Mesendoderm (in vitro differentiated cells): ENCODE measurements at regions not wholly inside any gene's neighbourhood (a gene's known extent, or its start where the extent isn't known, plus 50 kb on each side); places are given as distances from the start of the nearest gene placed in this dataset.

Experiments
- DNase-seq: peaks from one replicate; pipeline ENCODE4 v3.0.0; 2013
- H2AK5ac ChIP-seq: 2 replicates; pipeline ENCODE4 v1.6.1; 2013; ENCODE audit warnings: low read length, inconsistent platforms
- H2BK120ac ChIP-seq: 2 replicates; pipeline ENCODE4 v1.6.1; 2013; ENCODE audit warnings: low read depth, mild to moderate bottlenecking, low read length, moderate library complexity, mixed read lengths
- H2BK15ac ChIP-seq: replicated peaks from 2 replicates; pipeline ENCODE4 v1.6.1; 2013; ENCODE audit warnings: low read depth, mild to moderate bottlenecking, moderate library complexity
- H2BK5ac ChIP-seq: 2 replicates; pipeline ENCODE4 v1.6.1; 2013; ENCODE audit warnings: low read length, inconsistent platforms
- H3K18ac ChIP-seq: 2 replicates; pipeline ENCODE4 v1.6.1; 2013; ENCODE audit warnings: mild to moderate bottlenecking, low read length, mixed read lengths
- H3K23ac ChIP-seq: one replicate; pipeline ENCODE4 v1.6.1; 2013; ENCODE audit warnings: low read length
- H3K27ac ChIP-seq: 2 replicates; pipeline ENCODE4 v1.5.1; 2013; ENCODE audit warnings: low read depth, mild to moderate bottlenecking, inconsistent platforms, low read length, moderate library complexity
- H3K27me3 ChIP-seq: 2 replicates; pipeline ENCODE4 v1.6.1; 2013; ENCODE audit warnings: low read length, control low read depth, mild to moderate bottlenecking, inconsistent platforms; ENCODE audit not compliant: insufficient read depth, poor library complexity
- H3K36me3 ChIP-seq: 2 replicates; pipeline ENCODE4 v1.6.1; 2013; ENCODE audit warnings: low read length, inconsistent platforms; ENCODE audit not compliant: control insufficient read depth, insufficient read depth
- H3K4ac ChIP-seq: one replicate; pipeline ENCODE4 v1.6.1; 2013; ENCODE audit warnings: low read depth, mild to moderate bottlenecking, low read length, moderate library complexity
- H3K4me1 ChIP-seq: 2 replicates; pipeline ENCODE4 v1.6.1; 2013; ENCODE audit warnings: low read depth, low read length, inconsistent platforms; ENCODE audit not compliant: control insufficient read depth
- H3K4me2 ChIP-seq: 2 replicates; pipeline ENCODE4 v1.6.1; 2013; ENCODE audit warnings: low read length
- H3K4me3 ChIP-seq: 2 replicates; pipeline ENCODE4 v1.5.1; 2013; ENCODE audit warnings: mild to moderate bottlenecking, low read length
- H3K56ac ChIP-seq: one replicate; pipeline ENCODE4 v1.6.1; 2013; ENCODE audit warnings: low read length
- H3K79me1 ChIP-seq: 2 replicates; pipeline ENCODE4 v1.6.1; 2013; ENCODE audit warnings: low read length, inconsistent platforms
- H3K79me2 ChIP-seq: 2 replicates; pipeline ENCODE4 v1.6.1; 2013; ENCODE audit warnings: mild to moderate bottlenecking, low read length; ENCODE audit not compliant: control insufficient read depth, insufficient read depth
- H3K9ac ChIP-seq: 2 replicates; pipeline ENCODE4 v1.6.1; 2013; ENCODE audit warnings: low read length, inconsistent platforms
- H4K5ac ChIP-seq: one replicate; pipeline ENCODE4 v1.6.1; 2013; ENCODE audit warnings: low read length
- H4K8ac ChIP-seq: one replicate; pipeline ENCODE4 v1.6.1; 2013; ENCODE audit warnings: low read depth, mild to moderate bottlenecking, control low read depth, low read length, moderate library complexity
- WGBS: extraction: QIAGEN DNeasy Blood & Tissue Kit; methylation state at CpG from one replicate; pipeline ENCODE4 v1.1.7; 2013; ENCODE audit warnings: low lambda C conversion rate, missing lambda C conversion rate; ENCODE audit not compliant: insufficient coverage; ENCODE audit errors: extremely low coverage; 5-methylcytosine and 5-hydroxymethylcytosine counted together

DNA sequence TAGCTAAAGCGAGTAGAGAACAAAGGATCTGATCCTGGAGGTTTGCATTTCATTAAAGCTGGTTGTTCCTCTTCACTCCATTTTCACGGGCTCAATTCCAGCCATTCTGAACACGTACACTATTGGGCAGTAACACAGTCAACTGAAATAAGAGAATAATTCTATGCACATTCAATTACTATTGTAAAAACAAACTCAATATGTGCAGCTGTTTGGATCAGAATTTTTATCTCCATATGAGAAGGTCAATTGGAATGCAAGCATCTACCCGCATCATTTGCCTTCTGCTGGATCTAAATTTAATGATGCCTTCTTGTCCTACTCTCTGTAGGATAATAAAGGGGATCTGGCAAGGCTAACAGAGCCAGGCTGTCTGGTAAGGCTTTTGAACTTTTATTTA lies 562.8 kb upstream of the CCDC179 start:
- H3K9ac ChIP-seq, result no peak overlapping the region
- H2AK5ac ChIP-seq, result no peak overlapping the region
- WGBS, result no CpG with 5 or more reads among the region's 4 CpGs
- H2BK5ac ChIP-seq, result no peak overlapping the region
- no peak overlapping the region for H3K23ac ChIP-seq
- peak overlapping the region; percentile 13 for H4K8ac ChIP-seq
- no peak overlapping the region for H3K18ac ChIP-seq
- no peak for DNase-seq
- no peak overlapping the region for H3K56ac ChIP-seq
- no peaks in the 10 kb centered on the region for H3K79me1 ChIP-seq
- H3K36me3 ChIP-seq, result no peaks in the 10 kb centered on the region
- H3K27ac ChIP-seq, result no peak overlapping the region
- H3K79me2 ChIP-seq, result no peaks in the 10 kb centered on the region
- H2BK120ac ChIP-seq, result no peak overlapping the region
- no peak overlapping the region for H2BK15ac ChIP-seq
- H3K4me1 ChIP-seq, result no peaks in the 10 kb centered on the region
- no peak overlapping the region for H3K4me3 ChIP-seq
- no peak overlapping the region for H3K4ac ChIP-seq
- no peak overlapping the region for H3K4me2 ChIP-seq
- H4K5ac ChIP-seq, result no peak overlapping the region
- H3K27me3 ChIP-seq, result no peaks in the 10 kb centered on the region

DNA sequence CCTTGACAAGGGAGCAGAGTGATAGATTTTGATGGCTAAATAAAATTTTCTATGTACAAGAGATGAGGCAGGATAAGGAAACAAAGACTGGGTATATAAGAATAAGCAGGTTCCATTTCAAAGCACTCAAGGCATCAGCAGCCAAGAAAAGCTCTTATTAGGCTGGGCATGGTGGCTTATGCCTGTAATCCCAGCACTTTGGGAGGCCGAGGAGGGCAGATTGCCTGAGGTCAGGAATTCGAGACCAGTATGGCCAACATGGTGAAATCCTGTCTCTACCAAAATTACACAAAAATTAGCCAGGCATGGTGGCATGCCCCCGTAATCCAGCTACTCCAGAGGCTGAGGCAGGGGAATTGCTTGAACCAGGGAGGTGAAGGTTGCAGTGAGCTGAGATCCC lies 563.4 kb upstream of the CCDC179 start:
- no CpG with 5 or more reads among the region's 3 CpGs for WGBS
- H3K4ac ChIP-seq, result no peak overlapping the region
- no peak overlapping the region for H3K4me3 ChIP-seq
- no peaks in the 10 kb centered on the region for H3K27me3 ChIP-seq
- no peak overlapping the region for H3K56ac ChIP-seq
- H3K79me1 ChIP-seq, result no peaks in the 10 kb centered on the region
- no peak overlapping the region for H3K18ac ChIP-seq
- no peak overlapping the region for H3K4me2 ChIP-seq
- H3K36me3 ChIP-seq, result no peaks in the 10 kb centered on the region
- H2BK15ac ChIP-seq, result no peak overlapping the region
- no peak overlapping the region for H2BK5ac ChIP-seq
- H4K5ac ChIP-seq, result no peak overlapping the region
- no peaks in the 10 kb centered on the region for H3K4me1 ChIP-seq
- no peak overlapping the region for H2AK5ac ChIP-seq
- H3K23ac ChIP-seq, result no peak overlapping the region
- H3K27ac ChIP-seq, result no peak overlapping the region
- H3K79me2 ChIP-seq, result no peaks in the 10 kb centered on the region
- no peak for DNase-seq
- H4K8ac ChIP-seq, result no peak overlapping the region
- no peak overlapping the region for H2BK120ac ChIP-seq
- H3K9ac ChIP-seq, result no peak overlapping the region

GRCh38 chr11:23425381-23425780 lies 565.1 kb upstream of the CCDC179 start:
- Histone ChIP-seq H3K4me2 (no peak overlapping the region), H3K56ac (no peak overlapping the region), H3K9ac (no peak overlapping the region), H3K4ac (no peak overlapping the region), H2AK5ac (no peak overlapping the region), H3K79me1 (no peaks in the 10 kb centered on the region), H3K27ac (no peak overlapping the region), H2BK120ac (no peak overlapping the region), H4K8ac (no peak overlapping the region), H3K27me3 (no peaks in the 10 kb centered on the region), H3K36me3 (no peaks in the 10 kb centered on the region), H2BK15ac (no peak overlapping the region), H3K4me1 (no peaks in the 10 kb centered on the region), H3K79me2 (no peaks in the 10 kb centered on the region), H3K4me3 (no peak overlapping the region), H4K5ac (no peak overlapping the region), H3K23ac (no peak overlapping the region), H3K18ac (no peak overlapping the region), H2BK5ac (no peak overlapping the region)
- whole genome bisulfite sequencing, result no CpG with 5 or more reads among the region's 2 CpGs
- DNase-seq, result no peak

- Histone ChIP-seq H3K36me3 (no peaks in the 10 kb centered on the region), H2BK15ac (no peak overlapping the region), H3K27me3 (no peaks in the 10 kb centered on the region), H3K4ac (no peak overlapping the region), H3K9ac (no peak overlapping the region), H4K8ac (no peak overlapping the region), H3K4me1 (no peaks in the 10 kb centered on the region), H3K4me2 (no peak overlapping the region), H3K18ac (no peak overlapping the region), H2BK5ac (no peak overlapping the region), H3K4me3 (no peak overlapping the region), H2AK5ac (no peak overlapping the region), H3K79me2 (no peaks in the 10 kb centered on the region), H4K5ac (no peak overlapping the region), H3K27ac (no peak overlapping the region), H2BK120ac (no peak overlapping the region), H3K23ac (no peak overlapping the region), H3K79me1 (no peaks in the 10 kb centered on the region), H3K56ac (no peak overlapping the region)
- no peak for DNase-seq
- WGBS, result no CpG with 5 or more reads among the region's 3 CpGs
Observed at GRCh38 chr11:23429569-23429968, 569.3 kb upstream of the CCDC179 start.

DNA sequence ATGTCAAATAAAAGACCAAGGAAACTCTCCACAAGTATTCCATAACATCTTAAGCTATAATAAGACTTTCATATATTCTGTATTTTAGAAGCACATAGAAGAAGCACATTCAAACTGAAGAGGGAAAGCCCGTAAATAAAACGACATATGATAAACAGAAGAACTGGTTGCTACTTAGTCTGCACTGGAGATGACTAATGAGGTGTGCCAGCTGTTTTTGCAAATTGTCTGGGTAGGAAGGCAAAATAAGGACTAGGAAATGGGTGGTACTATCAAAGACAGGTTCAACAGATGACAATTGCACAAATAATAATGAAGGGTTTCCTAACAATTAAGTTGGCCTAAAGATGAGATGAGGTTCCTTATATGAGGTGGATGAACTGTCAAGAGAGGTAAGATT lies 593.2 kb upstream of the CCDC179 start:
- Histone ChIP-seq H3K36me3 (no peaks in the 10 kb centered on the region), H3K18ac (no peak overlapping the region), H3K4me3 (no peak overlapping the region), H3K27me3 (no peaks in the 10 kb centered on the region), H3K79me2 (no peaks in the 10 kb centered on the region), H3K4me1 (no peaks in the 10 kb centered on the region), H3K9ac (no peak overlapping the region), H2BK5ac (no peak overlapping the region), H3K56ac (no peak overlapping the region), H3K27ac (no peak overlapping the region), H3K4ac (no peak overlapping the region), H2AK5ac (no peak overlapping the region), H3K4me2 (no peak overlapping the region), H2BK15ac (no peak overlapping the region), H4K5ac (no peak overlapping the region), H4K8ac (no peak overlapping the region), H3K79me1 (no peaks in the 10 kb centered on the region), H3K23ac (no peak overlapping the region), H2BK120ac (no peak overlapping the region)
- WGBS, result no CpG with 5 or more reads among the region's 2 CpGs
- no peak for DNase-seq

DNA sequence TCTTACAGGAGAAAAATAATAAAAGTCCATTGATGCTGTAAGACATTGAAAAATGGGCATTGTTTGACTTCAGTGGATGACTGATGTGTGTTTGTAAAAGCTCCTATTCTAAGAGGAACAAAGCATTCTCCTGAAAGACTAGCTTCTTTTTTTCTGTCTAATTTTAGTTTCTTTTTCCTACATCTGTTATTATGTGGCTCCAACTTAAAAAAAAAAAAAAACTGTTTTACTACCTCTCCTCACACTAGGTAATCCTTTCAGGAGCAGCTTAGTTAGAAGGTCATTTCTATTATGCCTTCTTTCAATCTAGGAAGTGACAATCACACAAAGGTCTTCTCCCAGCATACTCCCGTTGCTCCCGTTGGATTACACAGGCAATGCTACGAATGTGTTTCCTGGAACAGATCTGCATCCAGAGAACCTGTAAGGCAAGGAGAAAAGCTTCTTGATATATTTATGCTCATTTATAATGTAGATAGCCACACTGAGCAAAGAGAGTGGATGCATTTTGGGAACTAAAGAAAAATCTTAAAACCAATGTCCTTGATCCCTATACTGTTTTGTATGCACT lies 595.1 kb upstream of the CCDC179 start:
- H3K4me1 ChIP-seq, result no peaks in the 10 kb centered on the region
- H3K36me3 ChIP-seq, result no peaks in the 10 kb centered on the region
- no peak overlapping the region for H4K5ac ChIP-seq
- H2BK5ac ChIP-seq, result no peak overlapping the region
- no peaks in the 10 kb centered on the region for H3K79me1 ChIP-seq
- no peak overlapping the region for H3K4me3 ChIP-seq
- DNase-seq, result no peak
- H3K27me3 ChIP-seq, result no peaks in the 10 kb centered on the region
- no peak overlapping the region for H3K27ac ChIP-seq
- no peak overlapping the region for H2BK120ac ChIP-seq
- no peak overlapping the region for H2BK15ac ChIP-seq
- H3K23ac ChIP-seq, result no peak overlapping the region
- H4K8ac ChIP-seq, result no peak overlapping the region
- H3K4me2 ChIP-seq, result no peak overlapping the region
- H3K56ac ChIP-seq, result no peak overlapping the region
- H2AK5ac ChIP-seq, result no peak overlapping the region
- H3K79me2 ChIP-seq, result no peaks in the 10 kb centered on the region
- H3K18ac ChIP-seq, result no peak overlapping the region
- WGBS, result no CpG with 5 or more reads among the region's 3 CpGs
- H3K4ac ChIP-seq, result no peak overlapping the region
- no peak overlapping the region for H3K9ac ChIP-seq
